ENCODE measurements at regions not wholly inside any gene's neighbourhood (a gene's known extent, or its start where the extent isn't known, plus 50 kb on each side); places are given as distances from the start of the nearest gene placed in this dataset.

DNA sequence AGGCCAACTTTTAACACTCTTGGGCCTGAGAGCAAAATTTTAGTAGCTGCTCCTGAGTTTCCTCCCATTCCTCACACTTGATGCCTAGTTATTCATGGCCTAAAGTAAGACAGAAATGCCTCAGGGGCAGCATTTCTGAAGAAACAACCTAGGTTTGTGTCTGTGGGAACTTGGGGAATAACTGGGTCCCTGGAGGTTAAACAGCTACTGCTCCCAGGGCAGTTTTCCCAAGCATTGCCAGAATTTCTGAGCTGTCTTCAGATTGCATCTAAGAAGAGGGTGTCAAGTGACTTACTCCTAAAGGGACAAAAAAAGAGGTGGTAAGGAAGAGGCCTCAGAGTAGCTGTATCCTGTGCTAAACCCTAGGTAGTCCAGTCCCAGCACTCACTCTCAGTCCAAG, 130.8 kb upstream of the ACSL4 start:
- no peak for TF ChIP-seq POLR2AphosphoS5 (IDR thresholded peaks at IDR 0.05; ENCODE audit: low read depth, low read length)
- TF ChIP-seq POLR2A (IDR thresholded peaks at IDR 0.05; ENCODE audit: low read depth, low read length): no peak

All from GM12892 (cell line).